DND-41 (cell line): ENCODE measurements at regions not wholly inside any gene's neighbourhood (a gene's known extent, or its start where the extent isn't known, plus 50 kb on each side); places are given as distances from the start of the nearest gene placed in this dataset.

Source experiments
- ATAC-seq: fragments of 200-7000 bp; cut with Tn5 transposase; 3 replicates; pipeline ENCODE4 v1.9.1; 2021; ENCODE audit warnings: low read depth; ENCODE audit not compliant: insufficient read depth
- DNase-seq: peaks from one replicate; pipeline ENCODE4 v3.0.0-alpha.2; 2020
- H2AFZ ChIP-seq: 2 replicates; pipeline ENCODE4 v1.6.0; 2012; ENCODE audit warnings: low read depth, low read length
- H3K27ac ChIP-seq: 2 replicates; pipeline ENCODE4 v1.5.1; 2012; ENCODE audit warnings: low read length, inconsistent platforms
- H3K27me3 ChIP-seq: fragments of 200-600 bp; sonication (generic); 2 replicates; pipeline ENCODE4 v1.6.0; 2012; ENCODE audit warnings: low read length, mild to moderate bottlenecking, inconsistent platforms; ENCODE audit not compliant: insufficient read depth, poor library complexity
- H3K36me3 ChIP-seq: 2 replicates; pipeline ENCODE4 v1.5.1; 2012; ENCODE audit warnings: low read length, inconsistent platforms; ENCODE audit not compliant: insufficient read depth
- H3K4me1 ChIP-seq: 2 replicates; pipeline ENCODE4 v1.5.1; 2012; ENCODE audit warnings: mild to moderate bottlenecking, low read length; ENCODE audit not compliant: insufficient read depth
- H3K4me2 ChIP-seq: 2 replicates; pipeline ENCODE4 v1.6.0; 2012; ENCODE audit warnings: mild to moderate bottlenecking, moderate library complexity, low read length, inconsistent platforms; ENCODE audit not compliant: insufficient read depth
- H3K4me3 ChIP-seq, 2 experiments: fragments of 200-600 bp in 1 of 2; shearing (Covaris generic) in 1 of 2; 2 replicates each; pipeline ENCODE4 v1.5.1; 2012 to 2016; ENCODE audit warnings: inconsistent platforms in 2 of 2, low read length in 2 of 2, mild to moderate bottlenecking in 2 of 2, low read depth in 1 of 2, moderate library complexity in 1 of 2
- H3K79me2 ChIP-seq: 2 replicates; pipeline ENCODE4 v1.6.0; 2012; ENCODE audit warnings: low read length, inconsistent platforms; ENCODE audit not compliant: insufficient read depth
- H3K9ac ChIP-seq: 2 replicates; pipeline ENCODE4 v1.6.0; 2012; ENCODE audit warnings: low read depth, mild to moderate bottlenecking, inconsistent platforms, low read length, moderate library complexity
- H3K9me3 ChIP-seq: 2 replicates; pipeline ENCODE4 v1.5.1; 2012; ENCODE audit warnings: low read length, moderate library complexity, mild to moderate bottlenecking, inconsistent platforms; ENCODE audit not compliant: insufficient read depth, severe bottlenecking
- H4K20me1 ChIP-seq: 2 replicates; pipeline ENCODE4 v1.6.0; 2012; ENCODE audit warnings: low read length; ENCODE audit not compliant: insufficient read depth
- CTCF ChIP-seq: IDR thresholded peaks from 2 replicates; pipeline ENCODE4 v1.5.1; 2012; ENCODE audit warnings: borderline replicate concordance, low read length, moderate library complexity, mild to moderate bottlenecking; ENCODE audit not compliant: poor library complexity, severe bottlenecking; ENCODE audit errors: extremely low read depth
- EZH2 ChIP-seq: IDR thresholded peaks from 3 replicates; pipeline ENCODE4 v1.6.1; 2012; ENCODE audit warnings: borderline replicate concordance, low read depth, mild to moderate bottlenecking, moderate library complexity, low read length, inconsistent platforms; ENCODE audit not compliant: severe bottlenecking

DNA sequence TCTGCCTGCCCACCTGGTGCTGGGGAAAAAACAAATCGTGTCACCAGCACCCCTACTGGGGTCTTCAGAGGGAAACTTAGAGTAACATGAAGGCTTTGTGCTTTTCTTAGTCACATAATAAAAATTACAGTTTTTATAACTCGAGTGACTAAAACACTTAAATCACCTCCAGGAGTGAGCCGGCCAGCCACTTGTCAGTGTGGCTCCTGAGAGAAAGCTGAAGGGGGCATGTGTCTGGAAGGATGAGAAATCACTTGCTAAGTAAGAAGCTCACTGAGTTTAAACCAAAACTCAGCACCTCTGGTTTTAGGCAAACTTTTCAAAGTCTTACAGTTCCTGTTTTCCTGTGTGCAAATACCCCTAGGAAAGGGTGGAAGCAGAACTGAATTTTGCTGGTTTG is 372.2 kb downstream of the CDH26 start:
- H3K79me2 ChIP-seq: peaks cover 3% of the 10 kb centered on the region; the same call in 1 of the 2 replicates

GRCh38 chr20:60331688-60332300 is 373.6 kb downstream of the CDH26 start:
- H4K20me1 ChIP-seq: peaks cover 6% of the 10 kb centered on the region; the same call in 1 of the 2 replicates
- DNase-seq: no peak
- TF ChIP-seq CTCF (no peak), EZH2 (no peak)
- peaks cover 3% of the 10 kb centered on the region; the same call in 1 of the 2 replicates for H3K79me2 ChIP-seq
- no peak overlapping the region for H3K27ac ChIP-seq
- no peak overlapping the region for H3K4me3 ChIP-seq
- no peaks in the 10 kb centered on the region for H3K27me3 ChIP-seq
- no peak overlapping the region for H2AFZ ChIP-seq
- peaks cover 57% of the 10 kb centered on the region for H3K36me3 ChIP-seq
- ATAC-seq: no peak
- H3K4me1 ChIP-seq: no peaks in the 10 kb centered on the region
- no peak overlapping the region for H3K4me2 ChIP-seq
- no peak overlapping the region for H3K9ac ChIP-seq
- H3K9me3 ChIP-seq: no peaks in the 10 kb centered on the region

More for the DNA sequence above, 372.2 kb downstream of the CDH26 start:
- DNase-seq (no peak), ATAC-seq (no peak)
- Histone ChIP-seq H3K9me3 (no peaks in the 10 kb centered on the region), H4K20me1 (peaks cover 7% of the 10 kb centered on the region; the same call in 1 of the 2 replicates), H3K27ac (no peak overlapping the region), H3K4me2 (no peak overlapping the region), H3K36me3 (peaks cover 57% of the 10 kb centered on the region), H3K4me3 (no peak overlapping the region), H2AFZ (no peak overlapping the region), H3K27me3 (no peaks in the 10 kb centered on the region), H3K4me1 (no peaks in the 10 kb centered on the region), H3K9ac (no peak overlapping the region)
- TF ChIP-seq EZH2: no peak
- TF ChIP-seq CTCF: no peak

DNA sequence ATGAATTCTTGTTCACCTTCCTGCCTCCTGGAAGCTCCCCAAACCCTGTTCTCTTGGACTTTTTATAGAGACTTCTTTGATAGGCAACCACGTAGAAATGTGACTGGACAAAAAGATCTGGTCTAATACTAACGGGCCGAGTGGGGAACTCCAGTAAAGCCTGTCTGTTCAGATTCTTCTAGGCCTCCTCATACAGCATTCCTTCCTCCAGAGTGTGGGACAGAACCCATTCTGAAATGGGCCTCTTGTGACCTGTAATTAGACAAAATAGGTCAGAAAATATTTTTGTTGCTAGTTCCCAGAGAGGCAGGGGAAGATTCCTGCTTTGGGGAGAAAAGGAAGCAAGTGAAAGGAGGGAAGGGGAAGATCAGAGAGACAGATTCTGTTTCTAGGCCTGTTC is 374.3 kb downstream of the CDH26 start:
- Histone ChIP-seq H3K79me2 (no peaks in the 10 kb centered on the region), H3K9me3 (no peaks in the 10 kb centered on the region), H3K4me1 (no peaks in the 10 kb centered on the region), H4K20me1 (peaks cover 4% of the 10 kb centered on the region; the same call in 1 of the 2 replicates), H3K4me2 (no peak overlapping the region), H3K27ac (peak overlapping the region; percentile 37; the same call in 1 of the 2 replicates), H2AFZ (no peak overlapping the region), H3K36me3 (peaks cover 55% of the 10 kb centered on the region), H3K4me3 (no peak overlapping the region), H3K9ac (no peak overlapping the region), H3K27me3 (no peaks in the 10 kb centered on the region)
- DNase-seq (no peak), ATAC-seq (no peak)
- TF ChIP-seq CTCF (no peak), EZH2 (no peak)

GRCh38 chr20:60334911-60335310 is 376.7 kb downstream of the CDH26 start:
- Histone ChIP-seq H3K9me3 (no peaks in the 10 kb centered on the region), H4K20me1 (peaks cover 4% of the 10 kb centered on the region; the same call in 1 of the 2 replicates), H3K4me1 (no peaks in the 10 kb centered on the region), H3K9ac (no peak overlapping the region), H3K79me2 (no peaks in the 10 kb centered on the region), H3K36me3 (peaks cover 42% of the 10 kb centered on the region; the same call in 1 of the 2 replicates), H2AFZ (no peak overlapping the region), H3K27me3 (no peaks in the 10 kb centered on the region), H3K4me2 (no peak overlapping the region), H3K27ac (0 out of 2 replicates have a peak overlapping the region, but pooled peaks have one; percentile 42), H3K4me3 (no peak overlapping the region)
- DNase-seq (no peak), ATAC-seq (no peak)
- TF ChIP-seq CTCF (no peak), EZH2 (no peak)
